SK-N-DZ (cell line): ENCODE measurements at regions not wholly inside any gene's neighbourhood (a gene's known extent, or its start where the extent isn't known, plus 50 kb on each side); places are given as distances from the start of the nearest gene placed in this dataset.
"Not testable (repeated sequence)": the region's sequence is repeated elsewhere in the genome, so short reads cannot be mapped to it uniquely, and the experiment has no call there.

Experiments
- DNase-seq: peaks from one replicate; pipeline ENCODE4 v3.0.0-alpha.2; 2015; ENCODE audit warnings: low spot score

GRCh38 chr22:27090611-27091011 lies 433.2 kb downstream of the MIAT start:
- no peak for DNase-seq

DNA sequence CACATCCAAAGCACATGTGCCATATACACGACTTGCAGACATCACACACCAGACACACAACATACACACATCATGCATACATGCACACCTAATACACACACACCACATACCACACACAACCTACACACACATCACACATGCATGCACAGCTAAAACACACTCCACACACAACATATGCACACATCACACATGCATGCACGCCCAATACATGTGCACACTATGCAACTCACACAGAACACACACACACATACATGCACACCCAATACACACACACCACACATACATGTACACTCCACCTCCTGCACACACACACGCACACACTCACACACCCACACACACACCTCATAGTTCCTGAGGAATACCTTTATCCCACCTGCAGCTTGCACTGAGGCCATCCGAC lies 436.0 kb downstream of the MIAT start:
- no peak for DNase-seq

- DNase-seq = no peak
Measured at GRCh38 chr22:27094633-27095308, 437.4 kb downstream of the MIAT start.

GRCh38 chr22:27097506-27097905 lies 440.1 kb downstream of the MIAT start:
- DNase-seq = no peak

DNA sequence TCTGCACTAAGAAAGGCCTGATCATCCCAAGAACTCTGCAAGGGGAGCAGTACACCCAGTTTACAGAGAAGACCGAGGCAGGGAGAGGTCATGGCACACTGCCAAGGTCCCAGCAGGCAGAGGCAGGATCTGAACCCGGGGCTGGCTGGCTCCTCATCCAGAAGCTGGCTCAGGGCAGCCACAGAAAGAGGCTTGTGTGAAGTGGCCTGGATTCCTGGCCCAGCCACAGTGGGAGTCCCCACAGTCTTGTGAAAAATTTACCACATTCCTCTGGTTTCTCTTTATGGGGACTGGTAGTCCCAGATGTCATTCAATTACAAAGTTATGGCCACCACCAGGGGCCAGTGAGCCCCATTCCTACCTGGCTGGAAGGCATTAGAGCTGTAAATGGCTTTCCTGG lies 440.5 kb downstream of the MIAT start:
- no peak for DNase-seq

GRCh38 chr22:27099946-27100722 lies 442.7 kb downstream of the MIAT start:
- no peak for DNase-seq

DNA sequence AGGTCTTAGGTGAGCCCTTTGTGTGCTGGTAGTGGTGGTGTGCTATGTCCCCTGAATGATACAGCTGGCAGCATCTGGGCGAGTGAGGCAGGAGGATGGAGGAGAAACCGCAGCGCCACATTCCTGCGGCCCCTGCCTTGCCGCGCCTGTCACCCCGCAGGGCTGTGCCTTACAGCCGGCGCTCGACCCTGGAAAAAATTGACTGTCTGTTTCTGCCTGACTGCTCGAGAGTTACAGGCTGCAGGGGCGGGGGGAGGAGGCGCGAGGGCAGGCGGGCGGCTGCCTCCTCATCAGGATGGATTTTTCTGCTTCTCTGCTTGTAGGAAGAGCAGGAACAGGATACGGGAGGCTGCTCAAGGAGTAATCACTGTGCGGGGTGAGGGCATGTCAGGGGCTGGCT lies 443.4 kb downstream of the MIAT start:
- DNase-seq = no peak

DNA sequence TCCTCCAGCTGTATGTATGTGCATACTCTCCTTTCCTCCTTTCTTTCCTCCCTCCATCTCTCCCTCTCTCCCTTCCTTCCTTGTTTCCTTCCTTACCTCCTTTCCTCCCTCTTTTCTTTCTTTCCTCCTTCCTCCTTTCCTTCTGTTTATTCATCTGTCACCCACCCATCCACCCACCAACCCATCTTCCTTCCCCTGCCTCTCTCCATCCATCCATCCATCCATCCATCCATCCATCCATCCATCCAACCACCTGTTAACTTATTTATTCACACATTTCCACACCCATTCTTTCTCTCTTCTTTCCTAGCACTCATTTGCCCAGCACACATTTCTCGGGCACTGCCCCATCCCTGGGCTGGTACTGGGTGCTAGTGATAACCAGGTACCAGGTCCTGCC lies 443.9 kb downstream of the MIAT start:
- DNase-seq = no peak

DNA sequence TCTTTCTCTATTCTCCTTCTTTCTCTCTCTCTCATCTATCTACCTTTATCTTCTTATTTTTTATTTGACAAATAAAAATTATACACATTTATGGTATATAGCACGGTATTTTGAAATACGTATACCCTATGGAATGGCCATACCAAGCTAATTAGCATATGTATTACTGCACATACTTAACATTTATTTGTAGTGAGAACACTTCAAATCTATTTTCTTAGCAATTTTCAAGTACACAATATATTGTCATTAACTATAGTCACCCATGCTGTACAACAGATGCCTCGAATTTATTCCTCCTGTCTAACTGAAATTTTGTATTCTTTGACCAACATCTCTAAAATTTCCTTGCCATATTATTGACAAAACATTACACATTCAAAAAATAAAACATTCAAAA lies 447.1 kb downstream of the MIAT start:
- DNase-seq = no peak

DNA sequence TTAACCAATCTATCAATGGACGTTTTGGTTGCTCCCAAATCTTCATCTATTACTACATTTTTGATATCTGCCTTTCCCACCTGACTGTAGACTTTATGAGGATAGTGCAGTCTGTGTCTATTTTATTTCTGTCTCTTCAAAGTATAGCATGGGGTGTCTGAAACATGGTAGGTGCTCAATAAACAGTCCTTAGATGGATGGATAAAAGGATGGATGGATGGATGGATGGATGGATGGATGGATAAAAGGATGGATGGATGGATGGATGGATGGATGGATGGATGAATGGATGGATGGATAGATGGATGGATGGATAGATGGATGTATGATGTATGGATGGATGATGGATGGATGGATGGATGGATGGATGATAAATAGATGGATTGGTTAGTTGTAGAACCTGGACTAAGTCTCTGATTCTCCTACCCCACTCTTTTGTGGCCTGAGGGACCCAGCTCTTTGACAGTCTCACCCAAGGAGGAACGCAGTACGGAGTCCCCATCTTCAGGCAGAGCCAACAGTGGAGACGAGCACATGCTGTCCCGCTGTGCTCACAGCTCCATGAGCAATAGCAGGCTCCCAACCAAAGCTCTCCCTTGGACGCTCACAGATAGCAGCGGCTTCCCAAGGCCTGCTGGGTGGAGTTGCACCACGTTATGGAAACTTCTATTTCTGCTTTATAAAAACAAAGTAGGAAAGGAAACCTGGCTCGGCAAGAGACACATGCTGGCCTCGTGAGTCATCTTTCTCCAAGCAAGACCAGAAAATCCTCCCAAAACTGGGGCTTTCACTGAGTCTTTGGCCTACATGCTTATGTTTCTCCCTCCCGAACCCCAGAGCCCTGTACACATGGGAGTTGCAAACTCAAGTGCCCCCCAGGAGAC lies 448.0 kb downstream of the MIAT start:
- DNase-seq = no peak

DNA sequence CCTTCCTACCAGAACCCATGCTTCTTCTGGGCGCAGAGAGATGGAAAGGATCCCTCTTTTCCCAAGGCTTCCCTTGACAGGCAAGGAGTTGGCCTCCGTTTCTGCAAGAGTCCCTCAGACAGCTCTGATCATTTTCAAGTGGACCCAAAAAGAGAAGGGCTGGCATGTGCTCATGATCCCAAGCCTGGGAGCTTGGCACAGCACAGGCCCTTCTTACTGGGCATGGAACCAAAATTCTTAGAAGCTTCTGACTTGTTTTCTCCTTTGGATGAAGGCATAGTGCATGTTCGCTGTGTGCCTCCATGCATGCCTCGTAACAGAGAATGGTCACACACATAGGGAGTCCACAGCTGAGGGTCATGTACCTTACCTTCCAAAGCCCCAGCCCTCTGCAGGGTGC lies 449.6 kb downstream of the MIAT start:
- no peak for DNase-seq

DNA sequence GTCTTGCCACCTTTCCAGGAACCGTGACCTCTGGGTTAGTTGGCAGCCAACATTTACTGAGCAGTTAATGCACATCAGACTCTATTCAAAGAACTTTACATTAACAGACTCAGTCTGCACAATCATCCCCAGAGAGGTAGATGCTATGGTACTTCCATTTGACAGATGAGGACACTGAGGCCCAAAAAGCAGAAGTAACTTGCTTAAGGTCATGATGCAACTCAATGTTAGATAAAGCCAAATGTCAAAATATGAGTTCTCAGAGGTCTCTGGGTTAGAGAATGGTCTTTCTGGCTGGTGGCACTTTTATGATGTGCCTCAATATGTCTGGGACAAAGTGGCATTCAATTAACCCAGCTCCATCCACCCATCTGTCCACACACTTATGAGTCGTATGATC lies 450.0 kb downstream of the MIAT start:
- DNase-seq = no peak

DNA sequence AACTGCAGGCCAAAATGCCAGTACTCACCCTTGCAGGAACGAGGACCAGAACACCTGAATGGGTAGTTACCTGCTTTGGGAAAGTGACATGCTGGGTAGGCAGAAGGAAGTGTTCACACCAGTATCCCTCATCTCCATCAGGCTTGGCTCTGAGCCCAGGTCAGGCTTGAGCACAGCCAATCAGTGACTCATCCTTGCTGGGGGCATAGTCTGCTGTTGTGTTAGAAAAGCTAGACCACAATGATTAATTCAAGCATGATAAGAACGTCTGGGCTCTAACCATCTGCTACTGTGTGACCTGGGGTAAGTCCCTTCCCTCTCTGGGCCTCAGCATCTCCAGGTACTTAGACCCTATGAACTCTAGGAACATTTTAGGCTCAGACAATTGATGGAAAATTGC lies 450.4 kb downstream of the MIAT start:
- DNase-seq = no peak

GRCh38 chr22:27108425-27109114 lies 451.2 kb downstream of the MIAT start:
- no peak for DNase-seq

- not testable (repeated sequence) for DNase-seq
Measured at GRCh38 chr22:27109406-27109805, 452.0 kb downstream of the MIAT start.

DNA sequence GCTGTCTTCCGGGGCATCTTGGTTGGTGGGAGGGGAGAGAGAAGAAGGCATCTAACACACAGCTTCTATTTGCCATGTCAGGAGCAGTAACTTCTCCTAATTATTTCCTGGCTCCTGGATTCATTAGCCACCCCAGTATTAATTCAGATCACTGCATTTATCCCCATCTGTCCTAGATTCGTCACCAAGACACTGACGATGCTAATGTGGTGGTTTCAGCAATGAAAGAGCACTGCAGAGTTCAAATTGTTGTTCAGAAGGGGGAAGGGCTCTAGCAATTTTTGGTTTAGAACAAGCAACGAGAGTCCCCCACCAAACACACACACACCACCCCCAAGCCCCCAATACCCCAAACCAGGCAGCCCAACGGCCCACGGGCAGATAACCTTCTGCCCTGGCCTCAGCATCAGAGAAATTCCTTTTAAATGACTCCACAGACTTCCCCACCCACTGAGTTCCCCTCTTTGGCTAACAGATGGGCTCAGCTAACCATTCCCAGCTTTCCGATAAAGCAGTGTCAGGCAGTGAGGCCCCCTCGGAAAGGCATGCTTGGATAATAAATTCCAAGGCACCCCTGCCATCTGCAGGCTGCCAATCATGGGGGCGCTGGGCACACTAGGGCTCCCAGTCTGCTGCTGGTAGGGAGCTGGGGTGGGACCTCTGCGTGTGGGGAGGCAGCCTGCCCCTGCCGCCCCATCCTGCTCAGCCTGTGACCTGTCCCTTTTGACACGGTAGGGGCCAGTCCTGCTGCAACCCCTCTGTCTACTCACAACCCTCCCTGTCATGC lies 453.5 kb downstream of the MIAT start:
- DNase-seq = no peak

GRCh38 chr22:27111796-27112672 lies 454.6 kb downstream of the MIAT start:
- no peak for DNase-seq

GRCh38 chr22:27113211-27113635 lies 455.8 kb downstream of the MIAT start:
- DNase-seq = no peak

DNA sequence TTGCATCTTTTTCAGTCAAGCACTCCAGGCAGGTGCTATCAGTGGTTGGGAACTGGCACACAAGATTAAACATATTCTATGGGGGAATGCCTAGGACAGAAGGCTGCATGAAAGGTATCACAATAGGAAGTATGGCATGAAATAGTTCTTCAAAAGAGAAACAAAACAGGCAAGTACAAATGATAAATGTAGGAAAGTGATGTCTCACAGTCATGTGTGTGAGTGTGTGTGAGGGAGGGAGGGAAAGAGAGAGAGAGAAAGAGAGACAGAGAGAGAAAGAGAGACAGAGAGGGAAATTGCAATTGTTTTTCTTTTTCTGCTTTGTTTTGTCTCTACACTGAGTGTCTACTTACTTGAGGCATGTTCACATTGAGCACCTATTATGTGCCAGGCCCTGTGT lies 456.3 kb downstream of the MIAT start:
- DNase-seq = no peak

GRCh38 chr22:27114186-27114585 lies 456.8 kb downstream of the MIAT start:
- DNase-seq = no peak
